Adrenal gland (tissue), 5 donors: ENCODE measurements at regions not wholly inside any gene's neighbourhood (a gene's known extent, or its start where the extent isn't known, plus 50 kb on each side); places are given as distances from the start of the nearest gene placed in this dataset.

Source experiments
- CTCF ChIP-seq, 6 experiments: fragments of 450-650 bp in 4 of 6; fragments of 200-600 bp in 2 of 6; sonication (generic) in 1 of 6; IDR thresholded peaks; 1 replicate in 5 of 6; 2 replicates in 1 of 6; pipeline versions ENCODE4 v1.5.1 to v1.8.0; 2016 to 2021; ENCODE audit warnings: antibody characterized with exemption in 6 of 6, mild to moderate bottlenecking in 2 of 6, moderate library complexity in 1 of 6
- POLR2A ChIP-seq, 2 donors: fragments of 450-650 bp; IDR thresholded peaks; one replicate each; pipeline ENCODE4 v1.6.1; 2017; ENCODE audit warnings: antibody characterized with exemption in 2 of 2, mild to moderate bottlenecking in 2 of 2, moderate library complexity in 1 of 2
- donor health status: DM: no; HTN: no; CAD: no.

- no peak for TF ChIP-seq POLR2A (IDR thresholded peaks at IDR 0.05)
- no peak for TF ChIP-seq CTCF (IDR thresholded peaks at IDR 0.05)
Measured at GRCh38 chr5:107169867-107170266, 500.9 kb downstream of the EFNA5 start.
